ENCODE measurements at regions not wholly inside any gene's neighbourhood (a gene's known extent, or its start where the extent isn't known, plus 50 kb on each side); places are given as distances from the start of the nearest gene placed in this dataset.

- TF ChIP-seq, protein P1, sequence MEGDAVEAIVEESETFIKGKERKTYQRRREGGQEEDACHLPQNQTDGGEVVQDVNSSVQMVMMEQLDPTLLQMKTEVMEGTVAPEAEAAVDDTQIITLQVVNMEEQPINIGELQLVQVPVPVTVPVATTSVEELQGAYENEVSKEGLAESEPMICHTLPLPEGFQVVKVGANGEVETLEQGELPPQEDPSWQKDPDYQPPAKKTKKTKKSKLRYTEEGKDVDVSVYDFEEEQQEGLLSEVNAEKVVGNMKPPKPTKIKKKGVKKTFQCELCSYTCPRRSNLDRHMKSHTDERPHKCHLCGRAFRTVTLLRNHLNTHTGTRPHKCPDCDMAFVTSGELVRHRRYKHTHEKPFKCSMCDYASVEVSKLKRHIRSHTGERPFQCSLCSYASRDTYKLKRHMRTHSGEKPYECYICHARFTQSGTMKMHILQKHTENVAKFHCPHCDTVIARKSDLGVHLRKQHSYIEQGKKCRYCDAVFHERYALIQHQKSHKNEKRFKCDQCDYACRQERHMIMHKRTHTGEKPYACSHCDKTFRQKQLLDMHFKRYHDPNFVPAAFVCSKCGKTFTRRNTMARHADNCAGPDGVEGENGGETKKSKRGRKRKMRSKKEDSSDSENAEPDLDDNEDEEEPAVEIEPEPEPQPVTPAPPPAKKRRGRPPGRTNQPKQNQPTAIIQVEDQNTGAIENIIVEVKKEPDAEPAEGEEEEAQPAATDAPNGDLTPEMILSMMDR (conservative IDR thresholded peaks at IDR 0.05; ENCODE audit: low read depth, low read length) = no peak
- H3K4me3 ChIP-seq (ENCODE audit: low read depth, low read length) = no peak overlapping the region
- no peak for DNase-seq (ENCODE audit: low read depth)
Observed at GRCh38 chr10:63744060-63744941, 223.1 kb downstream of the REEP3 start.

DNA sequence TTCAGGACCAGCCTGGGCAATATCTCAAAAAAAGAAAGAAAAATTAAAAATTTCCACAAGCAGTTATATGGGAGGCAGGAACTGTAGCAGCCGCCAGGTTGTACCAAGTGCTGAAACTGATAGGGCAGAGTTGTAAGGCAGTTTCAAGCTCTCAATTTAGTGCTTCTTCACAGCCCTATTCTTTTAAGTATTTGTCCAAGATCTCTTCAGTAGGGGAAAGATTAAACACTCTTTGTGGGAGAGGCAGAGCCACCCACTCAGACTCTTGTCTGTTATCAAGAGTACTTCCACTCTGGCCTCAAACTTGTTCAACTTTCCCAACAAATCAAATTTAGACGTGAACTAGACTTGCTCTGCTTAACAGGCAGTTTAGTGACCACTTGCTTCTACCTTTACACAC is 228.7 kb downstream of the REEP3 start:
- no peak for DNase-seq (ENCODE audit: low read depth)
- TF ChIP-seq, protein P1 (conservative IDR thresholded peaks at IDR 0.05; ENCODE audit: low read depth, low read length) = no peak
- no peak overlapping the region for H3K4me3 ChIP-seq (ENCODE audit: low read depth, low read length)

DNA sequence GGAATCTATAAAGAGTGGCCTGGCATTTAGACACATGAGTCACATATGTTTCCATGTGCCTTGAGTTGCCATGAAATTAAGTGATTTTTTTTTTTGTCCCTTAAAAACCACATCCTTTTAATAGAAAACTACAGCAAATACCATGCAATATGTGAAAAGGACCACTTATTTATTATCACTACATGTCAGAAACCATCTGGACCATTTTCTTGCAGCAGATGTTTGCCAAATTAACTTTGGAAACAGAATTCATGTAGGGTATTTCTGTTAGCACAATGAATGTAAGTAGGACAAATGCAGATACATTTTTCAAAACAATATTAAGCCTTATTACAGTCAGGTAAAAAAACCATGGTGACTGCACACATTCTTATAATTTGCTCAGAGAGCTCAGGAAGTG is 230.6 kb downstream of the REEP3 start:
- H3K4me3 ChIP-seq (ENCODE audit: low read depth, low read length) = no peak overlapping the region
- no peak for DNase-seq (ENCODE audit: low read depth)
- TF ChIP-seq, protein P1 (conservative IDR thresholded peaks at IDR 0.05; ENCODE audit: low read depth, low read length) = no peak

GRCh38 chr10:63752318-63752717 is 231.1 kb downstream of the REEP3 start:
- no peak for DNase-seq (ENCODE audit: low read depth)
- H3K4me3 ChIP-seq (ENCODE audit: low read depth, low read length) = no peak overlapping the region
- TF ChIP-seq, protein P1 (conservative IDR thresholded peaks at IDR 0.05; ENCODE audit: low read depth, low read length) = no peak

- DNase-seq (ENCODE audit: low read depth) = no peak
- TF ChIP-seq, protein P1 (conservative IDR thresholded peaks at IDR 0.05; ENCODE audit: low read depth, low read length) = no peak
- H3K4me3 ChIP-seq (ENCODE audit: low read depth, low read length) = no peak overlapping the region
Observed at GRCh38 chr10:63753808-63754207, 232.6 kb downstream of the REEP3 start.

GRCh38 chr10:63755441-63755840 is 234.2 kb downstream of the REEP3 start:
- no peak for DNase-seq (ENCODE audit: low read depth)
- TF ChIP-seq, protein P1 (conservative IDR thresholded peaks at IDR 0.05; ENCODE audit: low read depth, low read length) = no peak
- H3K4me3 ChIP-seq (ENCODE audit: low read depth, low read length) = no peak overlapping the region

- no peak overlapping the region for H3K4me3 ChIP-seq (ENCODE audit: low read depth, low read length)
- TF ChIP-seq, protein P1 (conservative IDR thresholded peaks at IDR 0.05; ENCODE audit: low read depth, low read length) = no peak
- no peak for DNase-seq (ENCODE audit: low read depth)
Observed at GRCh38 chr10:63757067-63757466, 235.9 kb downstream of the REEP3 start.

All from epithelial cell of proximal tubule (primary cell).